Posterior vena cava (tissue), 2 donors: ENCODE measurements at regions not wholly inside any gene's neighbourhood (a gene's known extent, or its start where the extent isn't known, plus 50 kb on each side); places are given as distances from the start of the nearest gene placed in this dataset.

Experiments used
- DNase-seq: peaks from one replicate; pipeline ENCODE4 v3.0.0-alpha.2; 2020; ENCODE audit warnings: low spot score
- intact Hi-C, 2 donors: fragments of 100-400 bp; cut with DNase I; formaldehyde crosslinking; loops; one replicate each; pipeline versions ENCODE4 v1.14.1 to v1.14.2; 2022 to 2023
- donor health status: DM: yes; HTN: yes; CAD: no.
- donor health status: DM: yes; HTN: yes; CAD: no.

DNA sequence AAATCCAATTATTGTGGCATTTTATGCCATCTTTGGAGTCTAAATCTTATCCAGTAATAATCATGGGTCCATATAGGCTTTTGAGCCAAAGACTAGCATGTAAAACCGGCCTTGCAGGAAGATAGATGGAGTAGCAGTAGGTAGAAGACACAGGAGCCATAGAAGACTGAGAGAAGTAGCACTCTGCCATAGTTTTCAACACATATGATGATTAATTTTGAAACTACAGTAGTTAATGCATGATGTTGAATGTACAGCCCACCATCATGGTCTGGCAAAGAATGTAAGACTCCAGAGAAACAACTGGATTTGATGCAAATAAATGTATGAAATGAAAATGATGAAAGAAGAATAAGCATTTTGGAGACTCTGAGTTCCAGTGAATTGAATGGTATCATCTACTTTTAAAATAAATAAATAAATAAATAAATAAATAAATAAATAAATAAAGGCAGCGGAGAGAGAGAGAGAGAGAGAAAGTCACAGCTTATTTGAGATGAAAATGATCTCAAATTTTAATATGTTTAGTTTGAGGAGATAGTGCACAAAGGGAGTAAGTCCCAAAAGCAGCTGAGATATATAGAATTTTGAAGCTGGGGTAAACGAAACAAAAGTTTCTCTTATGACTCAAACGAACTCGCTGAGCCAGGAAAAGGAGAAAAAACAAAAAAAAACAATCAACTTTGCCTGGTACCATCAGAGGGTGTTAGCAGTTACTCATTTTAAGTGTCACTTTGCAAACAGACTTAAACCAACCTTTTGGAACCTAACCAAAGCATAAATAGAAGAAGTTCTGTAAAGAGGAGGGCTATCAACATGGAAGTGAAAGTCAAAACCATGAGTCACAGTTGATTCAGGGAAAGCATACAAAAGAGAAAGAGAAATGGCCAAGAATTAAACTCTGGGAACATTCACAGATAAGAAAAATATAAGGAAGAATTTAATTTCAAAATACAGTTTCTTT lies 388.7 kb downstream of the CETN3 start:
- intact Hi-C loops: no loop called here

GRCh38 chr5:90017239-90017638 lies 392.3 kb downstream of the CETN3 start:
- DNase-seq: no peak
- intact Hi-C loops: no loop called here

More for the DNA sequence above, 388.7 kb downstream of the CETN3 start:
- DNase-seq: no peak

- no peak for DNase-seq
- intact Hi-C loops: no loop called here
Measured at GRCh38 chr5:90015584-90016018, 394.0 kb downstream of the CETN3 start.

GRCh38 chr5:90014420-90014819 lies 395.1 kb downstream of the CETN3 start:
- DNase-seq: no peak
- intact Hi-C loops: no loop called here

- no peak for DNase-seq
- intact Hi-C loops: no loop called here
Measured at GRCh38 chr5:90000351-90000750, 409.2 kb downstream of the CETN3 start.

GRCh38 chr5:89998519-89999305 lies 410.8 kb downstream of the CETN3 start:
- no peak for DNase-seq
- intact Hi-C loops: no loop called here

GRCh38 chr5:89996890-89997289 lies 412.7 kb downstream of the CETN3 start:
- no peak for DNase-seq
- intact Hi-C loops: no loop called here

- DNase-seq: no peak
- intact Hi-C loops: no loop called here
Measured at GRCh38 chr5:89996335-89996734, 413.2 kb downstream of the CETN3 start.

DNA sequence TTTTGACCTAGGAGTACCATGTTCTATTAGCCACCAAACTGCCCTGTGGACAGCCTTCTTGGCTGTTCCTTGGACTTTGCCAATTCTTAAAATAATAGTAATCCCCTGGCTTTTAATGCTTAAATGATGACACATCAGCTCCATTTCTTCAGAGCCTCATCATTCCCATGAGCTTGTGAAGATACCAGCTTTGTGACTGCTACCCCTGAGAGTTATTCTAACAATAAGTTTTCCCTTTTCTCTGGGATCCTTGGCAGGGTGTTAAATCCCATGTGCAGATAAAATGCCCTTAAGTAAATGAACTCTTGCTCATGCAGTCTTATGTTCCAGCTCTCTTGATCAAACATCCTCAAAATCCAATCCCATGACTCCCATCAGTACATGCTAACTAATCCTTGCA lies 415.3 kb downstream of the CETN3 start:
- intact Hi-C loops: no loop called here

DNA sequence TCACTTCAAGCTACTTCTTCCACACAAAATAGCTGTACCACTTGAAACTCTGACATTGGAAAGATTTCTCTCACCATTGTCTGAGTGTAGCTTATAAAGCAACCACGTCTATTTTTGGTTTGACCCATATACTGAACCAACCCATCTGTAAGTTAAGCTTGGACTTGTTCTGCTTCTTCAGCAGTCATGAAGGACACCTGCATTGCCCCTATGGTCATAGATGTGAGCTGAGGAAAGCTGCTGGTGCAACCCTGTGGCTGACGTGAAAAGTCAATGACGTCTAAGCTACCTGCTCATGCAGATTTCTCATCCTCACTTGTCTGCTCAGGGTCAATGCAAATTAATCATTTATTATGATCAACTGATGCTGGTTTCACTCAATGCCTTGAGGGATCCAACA lies 417.4 kb downstream of the CETN3 start:
- intact Hi-C loops: no loop called here
- no peak for DNase-seq

More for the DNA sequence above, 415.3 kb downstream of the CETN3 start:
- no peak for DNase-seq

DNA sequence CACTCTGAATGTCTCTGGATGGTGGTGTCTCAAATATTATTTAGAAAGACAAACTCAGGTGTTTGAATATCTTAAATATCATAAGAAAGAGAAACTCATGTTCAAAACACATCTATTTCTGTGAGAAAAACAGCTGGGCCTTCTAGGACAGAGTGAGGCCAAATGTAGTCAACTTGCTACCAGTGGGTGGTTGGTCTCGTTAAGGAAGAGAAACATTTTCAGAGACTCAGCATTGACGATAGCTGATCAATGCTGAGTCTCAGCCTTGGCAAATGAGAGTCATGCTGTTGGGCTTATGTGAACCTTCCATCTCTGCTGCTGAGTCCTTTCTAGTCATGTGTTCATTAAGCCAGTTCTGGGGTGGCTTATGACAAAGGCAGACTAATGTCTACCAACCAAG lies 418.0 kb downstream of the CETN3 start:
- DNase-seq: no peak
- intact Hi-C loops: no loop called here

DNA sequence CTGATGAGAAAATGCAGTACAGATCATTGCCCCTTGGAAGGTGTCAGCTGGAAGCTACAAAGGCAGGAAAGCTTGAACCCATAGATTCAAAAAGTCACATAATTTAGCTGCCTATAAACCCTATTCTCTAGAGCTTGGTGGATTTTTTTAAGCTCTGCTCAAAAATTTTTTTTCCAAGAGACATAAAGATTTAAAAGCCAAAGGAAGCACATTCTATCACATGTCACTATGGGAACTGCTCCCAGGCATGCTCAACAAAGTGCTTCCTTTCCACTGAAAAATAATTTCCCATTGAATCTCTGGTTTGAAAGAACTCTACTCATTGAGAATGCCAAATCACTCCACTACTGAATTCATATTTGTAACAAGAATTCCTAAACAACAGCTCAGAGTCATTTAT lies 419.8 kb downstream of the CETN3 start:
- intact Hi-C loops: no loop called here
- DNase-seq: no peak

- no peak for DNase-seq
- intact Hi-C loops: no loop called here
Measured at GRCh38 chr5:89988998-89989655, 420.4 kb downstream of the CETN3 start.

DNA sequence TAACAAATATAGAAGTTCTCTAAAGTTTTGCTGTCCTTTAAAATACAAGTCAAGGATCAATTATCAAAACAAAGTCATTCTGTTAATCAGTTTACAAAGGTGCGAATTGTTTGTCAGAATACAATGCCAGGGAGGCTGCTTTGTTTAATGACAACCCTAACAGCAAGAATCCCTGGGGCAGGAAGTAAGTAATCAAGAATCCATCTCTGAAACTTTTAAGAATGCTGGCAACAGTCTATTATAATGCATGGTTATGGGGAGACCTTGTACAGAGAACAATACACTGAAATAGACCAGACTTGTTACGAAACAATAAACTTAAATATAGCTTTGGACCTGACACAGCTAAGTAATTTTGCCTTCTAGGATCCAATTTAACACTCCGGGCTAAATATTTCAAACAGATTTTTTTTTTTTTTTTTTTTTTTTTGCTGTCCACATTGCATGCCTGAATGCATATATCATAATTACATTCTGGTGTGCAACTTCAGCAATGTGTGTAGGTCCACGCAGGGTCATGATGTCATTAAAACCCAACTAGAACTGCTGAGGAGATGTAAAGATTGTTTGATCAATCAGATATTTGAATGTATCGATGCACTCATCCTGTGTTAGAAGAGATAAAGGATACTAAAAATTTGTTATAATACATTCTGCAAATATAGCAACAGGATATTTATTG lies 421.3 kb downstream of the CETN3 start:
- DNase-seq: no peak
- intact Hi-C loops: no loop called here

DNA sequence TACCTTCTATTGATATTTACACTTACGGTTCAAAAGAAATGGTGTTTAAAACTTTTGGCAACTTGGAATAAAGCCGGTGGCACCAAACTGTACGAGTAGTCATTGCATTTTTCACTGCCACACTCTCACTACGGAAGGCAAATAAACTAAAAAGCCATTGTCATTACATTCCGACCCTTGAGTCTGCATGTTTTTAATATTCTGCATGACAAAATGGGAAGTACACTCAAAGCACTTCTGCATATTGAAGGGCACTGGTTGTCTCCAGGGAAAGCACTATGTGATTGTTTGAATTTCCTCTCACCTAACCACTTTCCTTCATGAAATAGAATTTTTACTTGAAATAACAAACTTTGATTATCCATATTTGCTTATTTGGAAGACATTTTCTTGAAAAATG lies 426.3 kb downstream of the CETN3 start:
- intact Hi-C loops: no loop called here
- no peak for DNase-seq

GRCh38 chr5:89981878-89982773 lies 427.4 kb downstream of the CETN3 start:
- intact Hi-C loops: loop anchor here in 1 of 2 donors (2.0 kb wide), 1 partner anchor 57 kb away; no protein-coding TSS in a partner anchor
- DNase-seq: no peak

GRCh38 chr5:89981021-89981420 lies 428.5 kb downstream of the CETN3 start:
- intact Hi-C loops: loop anchor here in 1 of 2 donors (2.0 kb wide), 1 partner anchor 58 kb away; no protein-coding TSS in a partner anchor
- DNase-seq: no peak

DNA sequence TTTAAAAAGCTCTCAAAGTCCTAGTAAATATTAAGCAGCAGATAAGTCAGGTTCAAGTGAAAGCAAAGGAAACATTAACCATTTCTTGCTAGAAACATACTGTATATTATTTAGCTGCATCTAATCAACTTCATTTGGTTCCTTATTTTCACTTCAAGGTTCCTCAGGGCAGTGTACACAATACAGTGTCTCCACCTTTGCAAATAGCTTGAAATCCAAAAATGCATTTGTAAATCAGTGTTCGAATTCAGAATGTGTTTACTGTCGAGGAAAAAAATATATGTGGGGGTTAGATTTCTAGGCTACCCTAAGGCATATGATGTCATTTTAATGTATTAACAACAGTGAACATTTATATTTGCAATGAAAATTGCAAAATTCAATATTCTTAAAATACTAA lies 436.0 kb downstream of the CETN3 start:
- DNase-seq: no peak
- intact Hi-C loops: no loop called here
